BE2C (cell line): ENCODE measurements at regions not wholly inside any gene's neighbourhood (a gene's known extent, or its start where the extent isn't known, plus 50 kb on each side); places are given as distances from the start of the nearest gene placed in this dataset.
"Not testable (repeated sequence)": the region's sequence is repeated elsewhere in the genome, so short reads cannot be mapped to it uniquely, and the experiment has no call there.

ENCODE experiments used
- DNase-seq: peaks from one replicate; pipeline ENCODE4 v3.0.0-alpha.2; 2020
- H3K27me3 ChIP-seq: fragments of 250-450 bp; sonication (Bioruptor Pico); 2 replicates; pipeline ENCODE4 v1.5.1; 2020; ENCODE audit warnings: mild to moderate bottlenecking
- H3K36me3 ChIP-seq: fragments of 250-450 bp; sonication (Bioruptor Pico); 2 replicates; pipeline ENCODE4 v1.5.1; 2020; ENCODE audit warnings: mild to moderate bottlenecking
- H3K4me1 ChIP-seq: fragments of 250-450 bp; sonication (Bioruptor Pico); 2 replicates; pipeline ENCODE4 v1.5.1; 2020
- H3K4me3 ChIP-seq: 2 replicates; pipeline ENCODE4 v1.5.1; 2011; ENCODE audit warnings: low read depth, low read length
- H3K9me3 ChIP-seq: fragments of 250-450 bp; sonication (Bioruptor Pico); 2 replicates; pipeline ENCODE4 v1.5.1; 2020
- CTCF ChIP-seq: IDR thresholded peaks from 2 replicates; pipeline ENCODE4 v1.5.1; 2012; ENCODE audit warnings: mild to moderate bottlenecking, low read depth, low read length

- H3K4me3 ChIP-seq: no peak overlapping the region
These were observed 126.8 kb upstream of the TMEM170B start for GRCh38 chr6:11410539-11411307.

GRCh38 chr6:11409371-11409770, 128.2 kb upstream of the TMEM170B start:
- no peaks in the 10 kb centered on the region for H3K9me3 ChIP-seq
- H3K27me3 ChIP-seq: no peaks in the 10 kb centered on the region; the same call in 1 of the 2 replicates
- H3K36me3 ChIP-seq: no peaks in the 10 kb centered on the region
- H3K4me3 ChIP-seq: no peak overlapping the region
- no peaks in the 10 kb centered on the region for H3K4me1 ChIP-seq
- no peak for DNase-seq
- TF ChIP-seq CTCF: no peak

More at GRCh38 chr6:11410539-11411307, 126.8 kb upstream of the TMEM170B start:
- H3K4me1 ChIP-seq: no peaks in the 10 kb centered on the region
- no peaks in the 10 kb centered on the region for H3K9me3 ChIP-seq
- no peaks in the 10 kb centered on the region for H3K36me3 ChIP-seq
- no peak for DNase-seq
- H3K27me3 ChIP-seq: no peaks in the 10 kb centered on the region; the same call in 1 of the 2 replicates
- TF ChIP-seq CTCF: no peak

GRCh38 chr6:11407414-11407813, 130.1 kb upstream of the TMEM170B start:
- Histone ChIP-seq H3K4me1 (no peaks in the 10 kb centered on the region), H3K4me3 (no peak overlapping the region), H3K27me3 (no peaks in the 10 kb centered on the region), H3K36me3 (no peaks in the 10 kb centered on the region), H3K9me3 (no peaks in the 10 kb centered on the region)
- DNase-seq: no peak
- TF ChIP-seq CTCF: no peak

- Histone ChIP-seq H3K4me1 (no peaks in the 10 kb centered on the region), H3K27me3 (no peaks in the 10 kb centered on the region), H3K4me3 (no peak overlapping the region), H3K9me3 (no peaks in the 10 kb centered on the region), H3K36me3 (no peaks in the 10 kb centered on the region)
- TF ChIP-seq CTCF: no peak
- DNase-seq: no peak
These were observed 132.7 kb upstream of the TMEM170B start for GRCh38 chr6:11404838-11405237.

GRCh38 chr6:11404081-11404480, 133.5 kb upstream of the TMEM170B start:
- DNase-seq: no peak
- Histone ChIP-seq H3K4me3 (no peak overlapping the region), H3K27me3 (no peaks in the 10 kb centered on the region), H3K9me3 (no peaks in the 10 kb centered on the region), H3K4me1 (no peaks in the 10 kb centered on the region), H3K36me3 (no peaks in the 10 kb centered on the region)
- TF ChIP-seq CTCF: no peak

GRCh38 chr6:11403035-11403601, 134.4 kb upstream of the TMEM170B start:
- H3K36me3 ChIP-seq: no peaks in the 10 kb centered on the region
- no peak overlapping the region for H3K4me3 ChIP-seq
- no peaks in the 10 kb centered on the region for H3K4me1 ChIP-seq
- no peak for DNase-seq
- no peaks in the 10 kb centered on the region for H3K27me3 ChIP-seq
- no peaks in the 10 kb centered on the region for H3K9me3 ChIP-seq
- no peak for TF ChIP-seq CTCF

GRCh38 chr6:11402581-11402980, 135.0 kb upstream of the TMEM170B start:
- H3K4me3 ChIP-seq, H3K4me1 ChIP-seq, H3K36me3 ChIP-seq, DNase-seq, H3K9me3 ChIP-seq, H3K27me3 ChIP-seq: not testable (repeated sequence)

GRCh38 chr6:11401954-11402353, 135.6 kb upstream of the TMEM170B start:
- H3K4me3 ChIP-seq, H3K9me3 ChIP-seq: not testable (repeated sequence)

More at GRCh38 chr6:11401954-11402353, 135.6 kb upstream of the TMEM170B start:
- H3K36me3 ChIP-seq, H3K27me3 ChIP-seq, DNase-seq, H3K4me1 ChIP-seq: not testable (repeated sequence)
